ENCODE measurements at regions not wholly inside any gene's neighbourhood (a gene's known extent, or its start where the extent isn't known, plus 50 kb on each side); places are given as distances from the start of the nearest gene placed in this dataset.

DNA sequence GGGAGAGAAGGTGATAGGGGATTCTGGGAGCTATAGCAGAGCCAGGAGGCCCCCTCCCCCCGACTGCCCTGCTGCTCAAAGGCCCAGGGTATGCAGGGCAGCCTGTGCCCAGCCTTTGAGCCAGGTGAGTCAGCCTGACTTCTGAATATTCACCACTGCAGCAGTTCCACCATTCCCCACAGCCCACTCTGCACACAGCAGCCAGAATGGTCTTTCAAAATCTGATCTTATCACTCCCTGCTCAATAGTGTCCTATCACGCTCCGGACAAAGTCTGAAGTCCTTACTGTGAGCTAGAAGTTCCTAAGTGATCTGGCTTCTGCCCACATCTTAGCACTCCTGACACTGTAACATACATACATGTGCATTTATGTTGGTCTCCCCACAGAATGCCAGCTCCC is 111.7 kb downstream of the BUD13 start:
- DNase-seq: no peak
- no peaks in the 10 kb centered on the region for H3K36me3 ChIP-seq (ENCODE audit: control insufficient read depth, insufficient read depth, low read length)
- 86 to 89% methylated on average over 3 of the region's 3 CpGs for WGBS, 2 experiments (ENCODE audit: insufficient coverage in 1 of 2, insufficient read length in 1 of 2)
- no peak overlapping the region for H3K9ac ChIP-seq (ENCODE audit: extremely low read depth, low read length, poor library complexity, severe bottlenecking)
- TF ChIP-seq, protein P1, sequence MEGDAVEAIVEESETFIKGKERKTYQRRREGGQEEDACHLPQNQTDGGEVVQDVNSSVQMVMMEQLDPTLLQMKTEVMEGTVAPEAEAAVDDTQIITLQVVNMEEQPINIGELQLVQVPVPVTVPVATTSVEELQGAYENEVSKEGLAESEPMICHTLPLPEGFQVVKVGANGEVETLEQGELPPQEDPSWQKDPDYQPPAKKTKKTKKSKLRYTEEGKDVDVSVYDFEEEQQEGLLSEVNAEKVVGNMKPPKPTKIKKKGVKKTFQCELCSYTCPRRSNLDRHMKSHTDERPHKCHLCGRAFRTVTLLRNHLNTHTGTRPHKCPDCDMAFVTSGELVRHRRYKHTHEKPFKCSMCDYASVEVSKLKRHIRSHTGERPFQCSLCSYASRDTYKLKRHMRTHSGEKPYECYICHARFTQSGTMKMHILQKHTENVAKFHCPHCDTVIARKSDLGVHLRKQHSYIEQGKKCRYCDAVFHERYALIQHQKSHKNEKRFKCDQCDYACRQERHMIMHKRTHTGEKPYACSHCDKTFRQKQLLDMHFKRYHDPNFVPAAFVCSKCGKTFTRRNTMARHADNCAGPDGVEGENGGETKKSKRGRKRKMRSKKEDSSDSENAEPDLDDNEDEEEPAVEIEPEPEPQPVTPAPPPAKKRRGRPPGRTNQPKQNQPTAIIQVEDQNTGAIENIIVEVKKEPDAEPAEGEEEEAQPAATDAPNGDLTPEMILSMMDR (conservative IDR thresholded peaks at IDR 0.05): no peak
- H3K27ac Mint-ChIP-seq: no peak overlapping the region
- H3K27me3 Mint-ChIP-seq (ENCODE audit: insufficient read depth): peaks cover 29% of the 10 kb centered on the region
- no peaks in the 10 kb centered on the region for H3K36me3 Mint-ChIP-seq (ENCODE audit: low read depth)
- peaks cover 7% of the 10 kb centered on the region for H3K9me3 Mint-ChIP-seq
- H3K4me3 ChIP-seq (ENCODE audit: low read length): no peak overlapping the region
- H3K4me1 ChIP-seq (ENCODE audit: control insufficient read depth, insufficient read depth, low read length): no peaks in the 10 kb centered on the region
- H3K27me3 ChIP-seq (ENCODE audit: control insufficient read depth, insufficient read depth, low read length, poor library complexity, severe bottlenecking): no peaks in the 10 kb centered on the region
- H3K4me3 Mint-ChIP-seq: no peak overlapping the region
- no peak overlapping the region for H3K27ac ChIP-seq (ENCODE audit: low read depth, low read length)
- H3K9me3 ChIP-seq (ENCODE audit: control insufficient read depth, low read length): peaks cover 12% of the 10 kb centered on the region
- H3K4me1 Mint-ChIP-seq: peaks cover 29% of the 10 kb centered on the region

DNA sequence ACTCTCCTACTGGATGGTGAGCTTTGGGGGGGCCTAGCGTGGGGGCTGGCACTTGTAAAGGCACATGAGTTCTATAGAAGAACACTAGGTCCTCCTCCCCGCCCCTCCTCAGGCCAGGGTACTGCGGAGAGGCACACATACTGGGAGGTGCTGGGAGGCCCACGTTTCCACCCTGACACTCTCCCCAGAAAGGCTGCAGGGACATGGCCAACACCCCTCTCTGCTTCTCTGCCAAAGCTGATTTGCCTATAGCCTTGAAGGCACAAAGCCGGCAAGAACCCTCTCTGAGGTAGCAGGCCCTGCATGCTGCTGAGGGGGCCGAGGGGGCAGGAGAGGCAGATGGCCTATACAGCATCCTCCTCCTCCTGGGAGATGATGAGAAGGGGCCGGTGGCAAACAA is 112.8 kb downstream of the BUD13 start:
- H3K9me3 ChIP-seq (ENCODE audit: control insufficient read depth, low read length): peaks cover 7% of the 10 kb centered on the region
- 84 to 100% methylated on average over 1 to 7 of the region's 7 CpGs for WGBS, 2 experiments (ENCODE audit: insufficient coverage in 1 of 2, insufficient read length in 1 of 2)
- H3K4me1 ChIP-seq (ENCODE audit: control insufficient read depth, insufficient read depth, low read length): peaks cover 6% of the 10 kb centered on the region
- no peaks in the 10 kb centered on the region for H3K27me3 ChIP-seq (ENCODE audit: control insufficient read depth, insufficient read depth, low read length, poor library complexity, severe bottlenecking)
- peaks cover 4% of the 10 kb centered on the region for H3K36me3 Mint-ChIP-seq (ENCODE audit: low read depth)
- no peak overlapping the region for H3K9ac ChIP-seq (ENCODE audit: extremely low read depth, low read length, poor library complexity, severe bottlenecking)
- H3K27ac Mint-ChIP-seq: no peak overlapping the region
- H3K36me3 ChIP-seq (ENCODE audit: control insufficient read depth, insufficient read depth, low read length): no peaks in the 10 kb centered on the region
- no peak for DNase-seq
- no peak overlapping the region for H3K27ac ChIP-seq (ENCODE audit: low read depth, low read length)
- H3K27me3 Mint-ChIP-seq (ENCODE audit: insufficient read depth): peaks cover 22% of the 10 kb centered on the region
- peaks cover 7% of the 10 kb centered on the region for H3K9me3 Mint-ChIP-seq
- peaks cover 35% of the 10 kb centered on the region for H3K4me1 Mint-ChIP-seq
- no peak overlapping the region for H3K4me3 ChIP-seq (ENCODE audit: low read length)
- TF ChIP-seq, protein P1 (conservative IDR thresholded peaks at IDR 0.05): no peak
- H3K4me3 Mint-ChIP-seq: no peak overlapping the region

DNA sequence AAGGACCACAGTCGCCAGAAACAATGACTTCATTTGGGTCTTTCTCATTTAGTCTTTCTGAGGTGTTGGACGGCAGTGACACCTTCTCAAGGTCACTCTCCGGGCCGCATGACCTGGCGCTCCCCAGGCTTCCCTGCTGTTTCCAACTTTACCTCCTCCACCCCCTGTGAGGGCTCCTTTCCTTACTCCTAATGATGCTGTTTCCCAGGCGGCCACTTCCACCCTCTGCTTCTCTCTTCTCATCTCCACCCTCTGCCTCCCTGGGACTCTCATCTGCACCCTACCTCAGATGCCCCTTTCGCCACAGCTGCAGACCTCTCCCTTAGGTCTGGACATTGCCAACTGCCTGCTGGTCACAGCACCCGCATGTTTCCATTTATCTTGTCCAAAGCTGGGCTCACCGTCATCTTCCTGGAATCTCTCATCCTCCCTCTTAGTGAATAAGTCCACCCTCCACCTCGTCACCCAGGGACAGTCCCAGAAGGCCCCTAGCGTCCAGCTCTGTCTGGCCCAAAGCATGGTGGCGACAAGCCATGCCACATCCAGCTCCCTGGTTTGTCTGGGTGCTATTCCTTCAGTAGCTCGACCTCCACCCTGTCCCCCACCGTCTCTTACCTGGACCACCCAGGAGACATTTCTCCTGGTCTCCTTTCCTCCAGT is 113.8 kb downstream of the BUD13 start:
- TF ChIP-seq, protein P1 (conservative IDR thresholded peaks at IDR 0.05): no peak
- H3K27ac ChIP-seq (ENCODE audit: low read depth, low read length): no peak overlapping the region

More for the DNA sequence above, 113.8 kb downstream of the BUD13 start:
- no peak overlapping the region for H3K27ac Mint-ChIP-seq
- H3K4me3 Mint-ChIP-seq: no peak overlapping the region
- Histone ChIP-seq H3K9ac (ENCODE audit: extremely low read depth, low read length, poor library complexity, severe bottlenecking) (no peak overlapping the region), H3K36me3 (ENCODE audit: control insufficient read depth, insufficient read depth, low read length) (no peaks in the 10 kb centered on the region), H3K4me3 (ENCODE audit: low read length) (no peak overlapping the region), H3K9me3 (ENCODE audit: control insufficient read depth, low read length) (peaks cover 11% of the 10 kb centered on the region), H3K27me3 (ENCODE audit: control insufficient read depth, insufficient read depth, low read length, poor library complexity, severe bottlenecking) (no peaks in the 10 kb centered on the region), H3K4me1 (ENCODE audit: control insufficient read depth, insufficient read depth, low read length) (peaks cover 6% of the 10 kb centered on the region)
- DNase-seq: no peak
- H3K4me1 Mint-ChIP-seq: peaks cover 35% of the 10 kb centered on the region
- H3K9me3 Mint-ChIP-seq: peaks cover 13% of the 10 kb centered on the region
- WGBS, 2 experiments (ENCODE audit: insufficient coverage in 1 of 2, insufficient read length in 1 of 2): 93 to 95% methylated on average over 12 to 14 of the region's 14 CpGs
- peaks cover 19% of the 10 kb centered on the region for H3K27me3 Mint-ChIP-seq (ENCODE audit: insufficient read depth)
- H3K36me3 Mint-ChIP-seq (ENCODE audit: low read depth): peaks cover 6% of the 10 kb centered on the region

All from endodermal cell (in vitro differentiated cells).